H9 (cell line): ENCODE measurements at regions not wholly inside any gene's neighbourhood (a gene's known extent, or its start where the extent isn't known, plus 50 kb on each side); places are given as distances from the start of the nearest gene placed in this dataset.

Experiments used
- DNase-seq: peaks from one replicate; pipeline ENCODE4 v3.0.0-alpha.2; 2017
- H2AFZ ChIP-seq: one replicate; pipeline ENCODE4 v1.6.1; 2013; ENCODE audit warnings: mild to moderate bottlenecking, low read length, control low read depth, moderate library complexity
- H2AK5ac ChIP-seq: 2 replicates; pipeline ENCODE4 v1.6.1; 2013; ENCODE audit warnings: low read length, control low read depth, mixed read lengths; ENCODE audit not compliant: insufficient read length
- H2BK120ac ChIP-seq: one replicate; pipeline ENCODE4 v1.6.1; 2013; ENCODE audit warnings: low read depth, mild to moderate bottlenecking, low read length, control low read depth, inconsistent platforms; ENCODE audit not compliant: poor library complexity, severe bottlenecking
- H2BK12ac ChIP-seq: 2 replicates; pipeline ENCODE4 v1.6.1; 2013; ENCODE audit warnings: low read length, control low read depth, mixed read lengths, low read depth; ENCODE audit not compliant: insufficient read length
- H2BK15ac ChIP-seq: 2 replicates; pipeline ENCODE4 v1.6.1; 2013; ENCODE audit warnings: low read depth, low read length, control low read depth
- H2BK20ac ChIP-seq: one replicate; pipeline ENCODE4 v1.6.1; 2013; ENCODE audit warnings: low read depth, mild to moderate bottlenecking, low read length, control low read depth, inconsistent platforms; ENCODE audit not compliant: poor library complexity, severe bottlenecking
- H2BK5ac ChIP-seq: 2 replicates; pipeline ENCODE4 v1.6.1; 2013; ENCODE audit warnings: low read length, control low read depth, mixed read lengths; ENCODE audit not compliant: insufficient read length
- H3K14ac ChIP-seq: 2 replicates; pipeline ENCODE4 v1.6.1; 2013; ENCODE audit warnings: low read length, control low read depth; ENCODE audit not compliant: insufficient read depth
- H3K18ac ChIP-seq: 2 replicates; pipeline ENCODE4 v1.6.1; 2013; ENCODE audit warnings: low read depth, mild to moderate bottlenecking, mixed read lengths, low read length, control low read depth; ENCODE audit not compliant: insufficient read length
- H3K23ac ChIP-seq: 2 replicates; pipeline ENCODE4 v1.6.1; 2013; ENCODE audit warnings: low read length, control low read depth, mixed read lengths, low read depth; ENCODE audit not compliant: insufficient read length
- H3K23me2 ChIP-seq: 2 replicates; pipeline ENCODE4 v1.6.1; 2013; ENCODE audit warnings: low read depth, mild to moderate bottlenecking, mixed read lengths, low read length, control low read depth; ENCODE audit not compliant: insufficient read length, poor library complexity, severe bottlenecking
- H3K27ac ChIP-seq: 2 replicates; pipeline ENCODE4 v1.5.1; 2013; ENCODE audit warnings: low read length, control low read depth, mixed read lengths, low read depth; ENCODE audit not compliant: insufficient read length
- H3K27me3 ChIP-seq: 2 replicates; pipeline ENCODE4 v1.6.1; 2013; ENCODE audit warnings: low read length, control low read depth, inconsistent platforms; ENCODE audit not compliant: insufficient read depth
- H3K4ac ChIP-seq: 2 replicates; pipeline ENCODE4 v1.6.1; 2013; ENCODE audit warnings: low read depth, mild to moderate bottlenecking, control low read depth, inconsistent platforms, low read length, moderate library complexity
- H3K4me1 ChIP-seq: 2 replicates; pipeline ENCODE4 v1.6.1; 2013; ENCODE audit warnings: low read length, control low read depth, inconsistent platforms; ENCODE audit not compliant: insufficient read depth
- H3K4me2 ChIP-seq: 2 replicates; pipeline ENCODE4 v1.6.1; 2013; ENCODE audit warnings: low read length, control low read depth, mixed read lengths; ENCODE audit not compliant: insufficient read length, insufficient read depth
- H3K56ac ChIP-seq: 2 replicates; pipeline ENCODE4 v1.6.1; 2013; ENCODE audit warnings: low read depth, mild to moderate bottlenecking, mixed read lengths, low read length, control low read depth; ENCODE audit not compliant: insufficient read length
- H3K79me1 ChIP-seq: 2 replicates; pipeline ENCODE4 v1.6.1; 2013; ENCODE audit warnings: low read depth, mild to moderate bottlenecking, moderate library complexity, low read length, control low read depth, inconsistent platforms; ENCODE audit not compliant: insufficient read depth, poor library complexity, severe bottlenecking
- H3K79me2 ChIP-seq: 2 replicates; pipeline ENCODE4 v1.6.1; 2013; ENCODE audit warnings: low read length, control low read depth, inconsistent platforms; ENCODE audit not compliant: insufficient read depth
- H3K9ac ChIP-seq: 2 replicates; pipeline ENCODE4 v1.6.1; 2013; ENCODE audit warnings: low read length, control low read depth, mixed read lengths; ENCODE audit not compliant: insufficient read length; ENCODE audit errors: extremely low read depth
- H3K9me3 ChIP-seq: one replicate; pipeline ENCODE4 v1.6.1; 2013; ENCODE audit warnings: low read depth, low read length, inconsistent platforms; ENCODE audit not compliant: control insufficient read depth
- H3T11ph ChIP-seq: one replicate; pipeline ENCODE4 v1.6.1; 2013; ENCODE audit warnings: mild to moderate bottlenecking, low read length, control low read depth, inconsistent platforms
- H4K20me1 ChIP-seq: one replicate; pipeline ENCODE4 v1.6.1; 2013; ENCODE audit not compliant: control insufficient read depth, insufficient read length, insufficient read depth
- H4K5ac ChIP-seq: 2 replicates; pipeline ENCODE4 v1.6.1; 2013; ENCODE audit warnings: low read depth, mild to moderate bottlenecking, mixed read lengths, low read length, control low read depth; ENCODE audit not compliant: insufficient read length
- H4K8ac ChIP-seq: replicated peaks from 2 replicates; pipeline ENCODE4 v1.6.1; 2013; ENCODE audit warnings: low read length, control low read depth, mixed read lengths, low read depth; ENCODE audit not compliant: insufficient read length
- H4K91ac ChIP-seq: 2 replicates; pipeline ENCODE4 v1.6.1; 2013; ENCODE audit warnings: low read depth, mild to moderate bottlenecking, moderate library complexity, mixed read lengths, low read length, control low read depth; ENCODE audit not compliant: insufficient read length
- H3K27ac Mint-ChIP-seq, 3 experiments: 2 replicates in 2 of 3; 3 replicates in 1 of 3; pipeline ENCODE4 v1.8.0; 2020 to 2021; ENCODE audit warnings: mixed read lengths in 3 of 3, mild to moderate bottlenecking in 1 of 3, moderate library complexity in 1 of 3
- H3K27me3 Mint-ChIP-seq: 2 replicates; pipeline ENCODE4 v1.8.0; 2021; ENCODE audit warnings: low read depth, mild to moderate bottlenecking, moderate library complexity, mixed read lengths
- H3K36me3 Mint-ChIP-seq, 3 experiments: 2 replicates in 2 of 3; 3 replicates in 1 of 3; pipeline ENCODE4 v1.8.0; 2020 to 2021; ENCODE audit warnings: low read depth in 3 of 3, mixed read lengths in 3 of 3; ENCODE audit not compliant: insufficient read depth in 1 of 3
- H3K4me1 Mint-ChIP-seq, 2 experiments: 2 replicates each; pipeline ENCODE4 v1.8.0; 2020; ENCODE audit warnings: mixed read lengths in 2 of 2
- H3K4me3 Mint-ChIP-seq, 2 experiments: 2 replicates in 1 of 2; 3 replicates in 1 of 2; pipeline ENCODE4 v1.8.0; 2020 to 2021; ENCODE audit warnings: mild to moderate bottlenecking in 2 of 2, mixed read lengths in 2 of 2, moderate library complexity in 1 of 2
- H3K9me3 Mint-ChIP-seq, 2 experiments: 2 replicates in 1 of 2; 3 replicates in 1 of 2; pipeline ENCODE4 v1.8.0; 2020; ENCODE audit warnings: mild to moderate bottlenecking in 2 of 2, mixed read lengths in 2 of 2, moderate library complexity in 1 of 2
- WGBS: extraction: QIAGEN DNeasy Blood & Tissue Kit; methylation state at CpG from one replicate; pipeline ENCODE4 v1.1.7; 2013; ENCODE audit warnings: missing lambda C conversion rate, low lambda C conversion rate, mixed read lengths; ENCODE audit not compliant: insufficient read length; ENCODE audit errors: extremely low coverage; 5-methylcytosine and 5-hydroxymethylcytosine counted together
- TF ChIP-seq, protein P1 (sequence below): fragments of 200-600 bp; sonication (generic); conservative IDR thresholded peaks from 3 replicates; pipeline ENCODE4 v1.8.0; 2021; ENCODE audit warnings: antibody characterized with exemption, mild to moderate bottlenecking

DNA sequence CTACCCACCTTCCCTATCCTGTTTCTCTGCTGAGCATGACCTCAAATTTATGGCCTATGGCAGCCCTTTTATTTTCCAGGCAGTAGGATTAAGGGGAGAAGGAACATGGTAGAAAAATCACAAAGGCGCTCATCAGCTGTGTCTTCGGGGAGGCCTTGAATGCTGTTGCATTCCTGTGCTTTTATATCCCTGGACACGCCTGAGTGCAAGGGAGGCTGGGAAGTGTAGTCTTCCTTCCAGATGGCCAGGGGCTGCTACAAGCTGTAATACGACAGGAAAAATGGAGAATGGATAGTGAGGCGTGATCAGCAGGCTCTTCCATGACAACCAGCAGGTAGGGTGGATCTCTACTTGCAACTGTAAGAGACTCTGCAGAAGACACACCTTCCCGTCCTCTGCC lies 210.9 kb upstream of the GGTLC1 start:
- Histone ChIP-seq H3K4me2 (no peak overlapping the region), H2BK12ac (no peak overlapping the region), H3T11ph (no peak overlapping the region), H4K8ac (no peak overlapping the region), H3K4me1 (no peaks in the 10 kb centered on the region), H3K79me2 (no peaks in the 10 kb centered on the region), H3K18ac (no peak overlapping the region), H2BK120ac (no peak overlapping the region), H3K23ac (no peak overlapping the region), H3K27ac (no peak overlapping the region), H3K23me2 (no peaks in the 10 kb centered on the region), H3K79me1 (no peaks in the 10 kb centered on the region), H3K4ac (no peak overlapping the region), H3K56ac (no peak overlapping the region), H3K14ac (no peak overlapping the region), H3K9me3 (no peaks in the 10 kb centered on the region), H3K27me3 (no peaks in the 10 kb centered on the region), H4K5ac (no peak overlapping the region), H4K91ac (no peak overlapping the region), H2AK5ac (no peak overlapping the region), H2BK20ac (no peak overlapping the region), H4K20me1 (no peaks in the 10 kb centered on the region), H2BK15ac (no peak overlapping the region), H3K9ac (no peak overlapping the region), H2BK5ac (no peak overlapping the region), H2AFZ (no peak overlapping the region)
- TF ChIP-seq, protein P1, sequence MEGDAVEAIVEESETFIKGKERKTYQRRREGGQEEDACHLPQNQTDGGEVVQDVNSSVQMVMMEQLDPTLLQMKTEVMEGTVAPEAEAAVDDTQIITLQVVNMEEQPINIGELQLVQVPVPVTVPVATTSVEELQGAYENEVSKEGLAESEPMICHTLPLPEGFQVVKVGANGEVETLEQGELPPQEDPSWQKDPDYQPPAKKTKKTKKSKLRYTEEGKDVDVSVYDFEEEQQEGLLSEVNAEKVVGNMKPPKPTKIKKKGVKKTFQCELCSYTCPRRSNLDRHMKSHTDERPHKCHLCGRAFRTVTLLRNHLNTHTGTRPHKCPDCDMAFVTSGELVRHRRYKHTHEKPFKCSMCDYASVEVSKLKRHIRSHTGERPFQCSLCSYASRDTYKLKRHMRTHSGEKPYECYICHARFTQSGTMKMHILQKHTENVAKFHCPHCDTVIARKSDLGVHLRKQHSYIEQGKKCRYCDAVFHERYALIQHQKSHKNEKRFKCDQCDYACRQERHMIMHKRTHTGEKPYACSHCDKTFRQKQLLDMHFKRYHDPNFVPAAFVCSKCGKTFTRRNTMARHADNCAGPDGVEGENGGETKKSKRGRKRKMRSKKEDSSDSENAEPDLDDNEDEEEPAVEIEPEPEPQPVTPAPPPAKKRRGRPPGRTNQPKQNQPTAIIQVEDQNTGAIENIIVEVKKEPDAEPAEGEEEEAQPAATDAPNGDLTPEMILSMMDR, result no peak
- H3K27ac Mint-ChIP-seq, result no peak overlapping the region
- H3K4me1 Mint-ChIP-seq, result peaks cover 6 to 11% of the 10 kb centered on the region in 2 experiments; a peak in 2 of 4 replicates
- H3K27me3 Mint-ChIP-seq, result peaks cover 2% of the 10 kb centered on the region
- H3K9me3 Mint-ChIP-seq, result no peaks in the 10 kb centered on the region
- no peak overlapping the region for H3K4me3 Mint-ChIP-seq
- no CpG with 5 or more reads among the region's 6 CpGs for WGBS
- H3K36me3 Mint-ChIP-seq, result no peaks in the 10 kb centered on the region
- peak; percentile 37 for DNase-seq
